ENCODE measurements at regions not wholly inside any gene's neighbourhood (a gene's known extent, or its start where the extent isn't known, plus 50 kb on each side); places are given as distances from the start of the nearest gene placed in this dataset.

GRCh38 chr2:111636905-111637304 is 247.1 kb downstream of the ANAPC1 start:
- 91 to 94% methylated on average over 4 to 5 of the region's 5 CpGs for WGBS, 2 donors (ENCODE audit: low coverage in 1 of 2)
- Histone ChIP-seq H3K9me3 (peaks cover 0 to 17% (median 0%) of the 10 kb centered on the region in 3 donors), H3K4me3 (no peak overlapping the region), H3K27me3 (no peaks in the 10 kb centered on the region), H3K36me3 (no peaks in the 10 kb centered on the region), H3K4me1 (no peaks in the 10 kb centered on the region), H3K27ac (no peak overlapping the region)
- TF ChIP-seq POLR2A (IDR thresholded peaks at IDR 0.05) (no peak), CTCF (IDR thresholded peaks at IDR 0.05) (no peak), POLR2AphosphoS5 (IDR thresholded peaks at IDR 0.05) (no peak), EP300 (IDR thresholded peaks at IDR 0.05) (no peak)
- ATAC-seq: no peak

GRCh38 chr2:111638274-111638877 is 245.6 kb downstream of the ANAPC1 start:
- Histone ChIP-seq H3K36me3 (no peaks in the 10 kb centered on the region), H3K27me3 (no peaks in the 10 kb centered on the region), H3K27ac (no peak overlapping the region), H3K9me3 (peaks cover 0 to 17% (median 0%) of the 10 kb centered on the region in 3 donors), H3K4me3 (no peak overlapping the region), H3K4me1 (no peaks in the 10 kb centered on the region)
- TF ChIP-seq CTCF (IDR thresholded peaks at IDR 0.05): no peak
- TF ChIP-seq POLR2A (IDR thresholded peaks at IDR 0.05): no peak
- TF ChIP-seq EP300 (IDR thresholded peaks at IDR 0.05): no peak
- TF ChIP-seq POLR2AphosphoS5 (IDR thresholded peaks at IDR 0.05): no peak
- WGBS, 2 donors (ENCODE audit: low coverage in 1 of 2): 81 to 100% methylated on average over 3 to 4 of the region's 4 CpGs
- no peak for ATAC-seq

- H3K4me1 ChIP-seq: no peaks in the 10 kb centered on the region
- no peaks in the 10 kb centered on the region for H3K27me3 ChIP-seq
- no peaks in the 10 kb centered on the region for H3K36me3 ChIP-seq
- no peak overlapping the region for H3K4me3 ChIP-seq
- peaks cover 0 to 17% (median 0%) of the 10 kb centered on the region in 3 donors for H3K9me3 ChIP-seq
- no peak for ATAC-seq
- 75 to 80% methylated on average over 2 of the region's 2 CpGs for WGBS, 2 donors (ENCODE audit: low coverage in 1 of 2)
- H3K27ac ChIP-seq: no peak overlapping the region
- TF ChIP-seq POLR2A (IDR thresholded peaks at IDR 0.05): no peak
- no peak for TF ChIP-seq POLR2AphosphoS5 (IDR thresholded peaks at IDR 0.05)
- TF ChIP-seq EP300 (IDR thresholded peaks at IDR 0.05): no peak
- TF ChIP-seq CTCF (IDR thresholded peaks at IDR 0.05): no peak
Measured at GRCh38 chr2:111640480-111640879, 243.5 kb downstream of the ANAPC1 start.

GRCh38 chr2:111642586-111643327 is 241.2 kb downstream of the ANAPC1 start:
- no peaks in the 10 kb centered on the region for H3K4me1 ChIP-seq
- 92 to 100% methylated on average over 1 to 2 of the region's 2 CpGs for WGBS, 2 donors (ENCODE audit: low coverage in 1 of 2)
- ATAC-seq: no peak

More at GRCh38 chr2:111642586-111643327, 241.2 kb downstream of the ANAPC1 start:
- no peak overlapping the region for H3K27ac ChIP-seq
- no peaks in the 10 kb centered on the region for H3K27me3 ChIP-seq
- H3K4me3 ChIP-seq: no peak overlapping the region
- peaks cover 0 to 30% (median 3%) of the 10 kb centered on the region in 3 donors for H3K9me3 ChIP-seq
- TF ChIP-seq CTCF (IDR thresholded peaks at IDR 0.05) (no peak), EP300 (IDR thresholded peaks at IDR 0.05) (no peak), POLR2A (IDR thresholded peaks at IDR 0.05) (no peak), POLR2AphosphoS5 (IDR thresholded peaks at IDR 0.05) (no peak)
- H3K36me3 ChIP-seq: no peaks in the 10 kb centered on the region

Data from gastroesophageal sphincter (tissue), 4 donors.